Globus pallidus (tissue), 1 donor: ENCODE measurements at regions not wholly inside any gene's neighbourhood (a gene's known extent, or its start where the extent isn't known, plus 50 kb on each side); places are given as distances from the start of the nearest gene placed in this dataset.

Source experiments
- DNase-seq: peaks from one replicate; pipeline ENCODE4 v3.0.0-alpha.2; 2015; ENCODE audit warnings: low spot score

GRCh38 chr17:56096026-56096810, 57.1 kb upstream of the ANKFN1 start:
- no peak for DNase-seq

- DNase-seq: no peak
Measured at GRCh38 chr17:56098746-56099145, 54.5 kb upstream of the ANKFN1 start.

- DNase-seq: no peak
Measured at GRCh38 chr17:56099649-56100048, 53.6 kb upstream of the ANKFN1 start.
